ENCODE measurements at regions not wholly inside any gene's neighbourhood (a gene's known extent, or its start where the extent isn't known, plus 50 kb on each side); places are given as distances from the start of the nearest gene placed in this dataset.

DNA sequence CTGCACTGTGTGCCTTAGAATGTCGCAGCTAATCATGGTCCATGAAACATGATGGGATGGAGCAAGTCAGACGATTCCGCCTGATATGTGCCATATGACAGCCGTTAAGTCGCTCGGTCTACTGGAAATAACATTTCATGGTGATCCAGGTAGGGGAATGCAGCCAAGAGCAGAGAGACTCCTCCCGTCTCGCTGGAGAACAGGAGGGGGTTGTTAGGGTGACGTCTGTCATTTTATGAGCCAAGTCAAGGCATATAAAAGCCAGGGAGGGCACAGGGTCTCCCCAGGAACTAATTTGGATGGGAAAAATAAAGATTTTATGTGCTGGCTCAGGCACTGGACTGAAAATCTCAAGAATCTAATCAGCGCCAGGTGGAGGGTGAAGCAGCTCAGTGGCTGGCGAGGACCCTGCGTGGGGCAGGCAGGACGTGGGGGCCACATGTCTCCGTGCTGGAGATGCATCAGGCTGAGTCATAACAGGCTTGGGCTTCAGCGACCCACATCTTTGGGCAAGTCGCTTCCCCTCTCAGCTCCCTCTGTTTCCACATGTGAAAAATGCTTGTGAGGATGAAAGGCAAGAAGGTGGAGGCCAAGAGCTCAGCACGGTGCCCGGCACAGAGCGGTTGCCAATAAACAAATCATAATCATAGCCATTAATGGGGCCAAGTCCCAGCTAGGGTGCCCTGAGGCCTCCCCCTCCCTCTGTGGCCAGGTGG is 234.6 kb downstream of the ANKRD60 start:
- H3K9me2 ChIP-seq (replicated peaks; ENCODE audit: insufficient read depth, low read length): no peaks in the 10 kb centered on the region
- H2AFZ ChIP-seq (ENCODE audit: low read depth, low read length, severe bottlenecking): no peak overlapping the region
- no peaks in the 10 kb centered on the region for H4K20me1 ChIP-seq (ENCODE audit: low read depth, low read length)
- H3K9me3 ChIP-seq (ENCODE audit: insufficient read depth, low read length): no peaks in the 10 kb centered on the region
- H3K36me3 ChIP-seq (ENCODE audit: low read length): no peaks in the 10 kb centered on the region
- no peaks in the 10 kb centered on the region for H3F3A ChIP-seq (ENCODE audit: insufficient read depth)
- no peak overlapping the region for H3K4me3 ChIP-seq (ENCODE audit: insufficient read depth, low read length, poor library complexity, severe bottlenecking)
- TF ChIP-seq EZH2phosphoT487 (conservative IDR thresholded peaks at IDR 0.05; ENCODE audit: low read length): no peak
- TF ChIP-seq, protein P1, sequence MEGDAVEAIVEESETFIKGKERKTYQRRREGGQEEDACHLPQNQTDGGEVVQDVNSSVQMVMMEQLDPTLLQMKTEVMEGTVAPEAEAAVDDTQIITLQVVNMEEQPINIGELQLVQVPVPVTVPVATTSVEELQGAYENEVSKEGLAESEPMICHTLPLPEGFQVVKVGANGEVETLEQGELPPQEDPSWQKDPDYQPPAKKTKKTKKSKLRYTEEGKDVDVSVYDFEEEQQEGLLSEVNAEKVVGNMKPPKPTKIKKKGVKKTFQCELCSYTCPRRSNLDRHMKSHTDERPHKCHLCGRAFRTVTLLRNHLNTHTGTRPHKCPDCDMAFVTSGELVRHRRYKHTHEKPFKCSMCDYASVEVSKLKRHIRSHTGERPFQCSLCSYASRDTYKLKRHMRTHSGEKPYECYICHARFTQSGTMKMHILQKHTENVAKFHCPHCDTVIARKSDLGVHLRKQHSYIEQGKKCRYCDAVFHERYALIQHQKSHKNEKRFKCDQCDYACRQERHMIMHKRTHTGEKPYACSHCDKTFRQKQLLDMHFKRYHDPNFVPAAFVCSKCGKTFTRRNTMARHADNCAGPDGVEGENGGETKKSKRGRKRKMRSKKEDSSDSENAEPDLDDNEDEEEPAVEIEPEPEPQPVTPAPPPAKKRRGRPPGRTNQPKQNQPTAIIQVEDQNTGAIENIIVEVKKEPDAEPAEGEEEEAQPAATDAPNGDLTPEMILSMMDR (IDR thresholded peaks at IDR 0.05; ENCODE audit: insufficient read depth, low read length, poor library complexity, severe bottlenecking): no peak
- H3K27ac ChIP-seq (ENCODE audit: low read depth, low read length): no peak overlapping the region
- H3K9ac ChIP-seq (ENCODE audit: low read length): no peak overlapping the region
- H3K4me2 ChIP-seq (ENCODE audit: low read depth, low read length, poor library complexity, severe bottlenecking): no peak overlapping the region
- H3K79me2 ChIP-seq (ENCODE audit: insufficient read depth, low read length): no peaks in the 10 kb centered on the region
- H3K27me3 ChIP-seq (ENCODE audit: low read length): no peaks in the 10 kb centered on the region

DNA sequence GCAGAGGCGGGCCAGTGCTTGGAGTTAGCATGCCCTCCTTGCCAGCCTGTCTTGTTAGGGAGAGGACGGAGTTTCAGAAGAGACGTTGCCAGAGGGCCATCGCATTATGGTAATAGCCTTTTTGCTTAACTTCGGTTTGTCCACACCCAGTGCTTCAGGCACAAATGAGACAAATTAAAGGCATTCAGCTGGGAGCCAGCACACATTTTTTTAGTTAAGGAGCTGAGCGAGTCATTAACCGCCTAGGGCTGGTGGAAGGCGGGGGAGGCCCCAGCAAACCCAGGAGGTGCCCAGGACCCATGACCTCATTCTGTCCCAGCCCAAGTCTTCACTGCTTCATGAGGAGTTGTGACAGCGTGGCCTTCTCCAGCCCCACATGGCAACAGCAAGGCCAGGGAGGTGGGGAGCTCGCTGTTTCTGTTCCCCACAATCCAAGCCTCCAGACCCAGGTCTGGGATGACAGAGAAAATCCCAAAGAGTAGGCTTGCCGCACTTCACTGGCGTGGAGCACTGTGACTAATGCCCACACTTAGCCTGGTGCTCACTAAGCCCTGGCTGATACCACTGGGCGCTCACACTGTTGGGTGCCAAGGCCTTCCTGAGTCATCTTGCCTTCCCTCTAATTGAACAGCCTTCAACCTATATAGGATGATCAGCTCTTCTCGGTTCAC is 237.1 kb downstream of the ANKRD60 start:
- H3F3A ChIP-seq (ENCODE audit: insufficient read depth): no peaks in the 10 kb centered on the region
- no peaks in the 10 kb centered on the region for H3K27me3 ChIP-seq (ENCODE audit: low read length)
- no peak overlapping the region for H3K27ac ChIP-seq (ENCODE audit: low read depth, low read length)
- no peak overlapping the region for H2AFZ ChIP-seq (ENCODE audit: low read depth, low read length, severe bottlenecking)
- no peak overlapping the region for H3K9ac ChIP-seq (ENCODE audit: low read length)
- H3K36me3 ChIP-seq (ENCODE audit: low read length): no peaks in the 10 kb centered on the region
- no peak overlapping the region for H3K4me3 ChIP-seq (ENCODE audit: insufficient read depth, low read length, poor library complexity, severe bottlenecking)
- H3K9me2 ChIP-seq (replicated peaks; ENCODE audit: insufficient read depth, low read length): no peaks in the 10 kb centered on the region
- H3K4me2 ChIP-seq (ENCODE audit: low read depth, low read length, poor library complexity, severe bottlenecking): no peak overlapping the region
- TF ChIP-seq, protein P1 (IDR thresholded peaks at IDR 0.05; ENCODE audit: insufficient read depth, low read length, poor library complexity, severe bottlenecking): no peak
- no peak for TF ChIP-seq EZH2phosphoT487 (conservative IDR thresholded peaks at IDR 0.05; ENCODE audit: low read length)
- no peaks in the 10 kb centered on the region for H3K9me3 ChIP-seq (ENCODE audit: insufficient read depth, low read length)
- no peaks in the 10 kb centered on the region for H4K20me1 ChIP-seq (ENCODE audit: low read depth, low read length)
- no peaks in the 10 kb centered on the region for H3K79me2 ChIP-seq (ENCODE audit: insufficient read depth, low read length)

DNA sequence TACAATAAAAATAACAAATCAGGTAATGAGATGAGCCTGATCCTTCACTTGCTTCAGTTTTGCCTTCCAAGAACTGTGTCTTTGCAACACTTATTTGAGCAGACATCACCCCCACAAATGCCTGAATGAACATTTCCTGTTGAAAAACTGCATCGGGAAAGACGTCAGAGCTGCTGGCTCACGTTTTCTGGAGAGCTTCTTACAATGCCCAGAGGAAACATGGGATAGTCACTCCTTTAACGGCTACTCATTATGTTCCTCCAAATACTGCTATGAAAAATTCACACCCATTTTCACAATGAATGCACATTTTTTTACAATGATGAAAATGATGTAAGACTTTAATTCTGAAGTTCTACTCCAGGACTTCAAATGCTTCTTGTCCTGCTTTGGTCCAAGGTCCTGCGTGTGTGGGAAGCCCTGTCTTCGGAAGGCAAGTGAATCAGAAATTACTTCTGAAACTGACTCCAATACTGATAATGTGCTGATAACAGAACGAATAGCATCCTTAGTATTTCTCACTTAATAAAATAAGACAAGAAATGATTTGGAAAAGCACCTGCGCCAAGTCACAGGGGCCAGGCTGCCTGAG is 238.0 kb downstream of the ANKRD60 start:
- TF ChIP-seq EZH2phosphoT487 (conservative IDR thresholded peaks at IDR 0.05; ENCODE audit: low read length): no peak
- TF ChIP-seq, protein P1 (IDR thresholded peaks at IDR 0.05; ENCODE audit: insufficient read depth, low read length, poor library complexity, severe bottlenecking): no peak
- Histone ChIP-seq H3K79me2 (ENCODE audit: insufficient read depth, low read length) (no peaks in the 10 kb centered on the region), H3K9ac (ENCODE audit: low read length) (no peak overlapping the region), H3K9me3 (ENCODE audit: insufficient read depth, low read length) (no peaks in the 10 kb centered on the region), H3K9me2 (replicated peaks; ENCODE audit: insufficient read depth, low read length) (no peaks in the 10 kb centered on the region), H3K4me3 (ENCODE audit: insufficient read depth, low read length, poor library complexity, severe bottlenecking) (no peak overlapping the region), H3K4me2 (ENCODE audit: low read depth, low read length, poor library complexity, severe bottlenecking) (no peak overlapping the region), H4K20me1 (ENCODE audit: low read depth, low read length) (no peaks in the 10 kb centered on the region), H3K36me3 (ENCODE audit: low read length) (no peaks in the 10 kb centered on the region), H3K27me3 (ENCODE audit: low read length) (no peaks in the 10 kb centered on the region), H3K27ac (ENCODE audit: low read depth, low read length) (no peak overlapping the region), H2AFZ (ENCODE audit: low read depth, low read length, severe bottlenecking) (no peak overlapping the region), H3F3A (ENCODE audit: insufficient read depth) (no peaks in the 10 kb centered on the region)
